HG02571 (cell line): ENCODE measurements at regions not wholly inside any gene's neighbourhood (a gene's known extent, or its start where the extent isn't known, plus 50 kb on each side); places are given as distances from the start of the nearest gene placed in this dataset.

Source experiments
- ATAC-seq: cut with Tn5 transposase; IDR thresholded peaks from one replicate; pipeline ENCODE4 v1.9.1; 2021; ENCODE audit warnings: mild to moderate bottlenecking, moderate library complexity; ENCODE audit not compliant: unreplicated experiment

DNA sequence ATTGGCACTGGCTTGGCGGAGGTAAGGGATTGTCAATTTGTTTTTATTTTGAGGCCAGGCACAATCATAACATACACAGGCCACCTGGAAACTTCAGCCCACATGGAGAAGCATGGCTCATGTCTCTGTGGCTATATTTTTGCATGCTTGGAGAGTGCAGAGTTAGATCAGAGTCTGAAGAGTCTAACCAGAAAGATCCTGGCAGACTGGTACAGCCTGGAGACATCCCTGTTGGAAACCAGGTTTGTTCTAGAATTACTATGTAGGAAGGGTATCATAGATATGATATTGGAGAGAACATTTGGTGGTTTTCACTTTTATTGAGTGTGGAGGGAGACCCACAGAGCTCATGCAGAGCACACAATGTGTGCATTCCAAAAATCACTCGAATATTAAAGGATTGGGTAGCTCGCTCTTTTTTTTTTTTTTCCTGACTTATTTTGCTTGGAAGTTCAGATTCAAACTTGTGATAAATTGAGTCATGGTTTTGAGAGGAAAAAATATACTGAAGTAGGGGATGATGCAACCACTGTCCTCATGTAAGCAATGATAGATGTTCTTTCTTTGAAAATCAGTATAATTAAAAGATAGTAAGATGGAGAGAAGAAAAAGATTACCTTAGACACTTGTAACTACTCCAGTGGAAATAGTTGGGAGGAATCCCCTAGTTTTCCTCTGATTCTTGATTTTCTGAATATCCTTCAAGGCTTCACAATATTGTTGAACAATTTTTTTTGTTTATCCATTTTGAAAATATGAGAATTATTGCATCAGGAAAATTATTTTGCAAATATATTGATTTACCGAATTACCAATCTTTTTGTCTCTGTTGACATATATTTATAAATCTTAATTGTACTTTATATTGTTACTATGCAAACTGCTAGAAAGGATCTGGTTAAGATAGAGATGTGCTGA, 185.7 kb upstream of the ZEB2 start:
- no peak for ATAC-seq

DNA sequence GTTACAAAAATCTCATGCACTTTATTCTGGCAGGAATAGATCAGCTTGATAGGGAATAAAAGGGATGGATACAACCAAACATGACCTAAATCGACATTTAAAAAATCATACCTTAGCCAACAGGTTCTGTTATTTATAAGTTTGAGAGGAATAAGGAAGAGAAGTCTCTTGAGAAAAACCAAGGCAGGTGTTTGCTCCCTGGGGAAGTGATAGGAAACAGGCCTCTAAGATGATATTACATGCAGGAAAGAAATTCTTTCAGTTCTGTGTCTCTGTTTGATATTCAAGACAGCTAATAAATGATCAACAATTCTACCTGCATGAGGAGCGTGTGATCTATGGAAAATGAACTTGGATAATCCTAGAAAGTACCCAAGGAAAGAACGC, 184.8 kb upstream of the ZEB2 start:
- ATAC-seq: no peak

DNA sequence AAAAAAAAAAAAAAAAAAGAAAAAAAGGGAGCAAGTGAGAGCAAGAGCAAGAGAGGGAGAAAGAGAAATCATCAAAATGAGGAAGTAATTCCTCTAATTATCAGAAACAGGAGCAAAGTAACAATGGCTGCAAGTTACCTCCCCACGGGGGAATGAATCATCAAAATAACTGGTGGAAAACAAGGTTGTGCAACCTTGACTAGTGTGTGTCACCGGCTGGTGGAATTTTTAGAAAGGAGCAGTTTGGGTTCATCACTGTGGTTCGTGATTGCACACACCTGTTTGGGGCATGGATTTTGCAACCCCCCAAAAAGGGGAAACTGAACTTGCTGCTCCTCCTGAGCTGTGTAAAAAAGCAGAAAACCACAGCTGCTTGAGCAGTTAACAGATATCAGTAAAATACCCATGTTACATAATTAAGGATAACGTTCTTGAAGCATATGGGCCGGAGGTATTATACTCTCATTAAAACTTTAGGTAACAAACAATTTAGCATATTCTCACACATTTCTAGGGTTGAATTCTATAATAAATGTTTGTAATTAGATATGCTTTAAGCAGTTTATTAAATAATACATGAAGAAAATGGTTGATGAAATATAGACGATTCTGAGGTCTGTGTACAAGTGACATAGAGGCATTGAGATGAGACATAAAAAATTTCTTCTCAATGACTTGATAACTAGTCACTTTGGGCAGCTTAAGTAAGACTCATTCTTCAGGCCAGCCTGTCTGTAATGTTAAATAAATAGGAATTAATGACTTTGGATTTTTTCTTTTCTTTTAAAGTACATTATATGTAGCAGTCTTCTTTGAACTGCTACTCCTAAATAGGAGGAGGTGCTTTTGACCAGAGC, 184.2 kb upstream of the ZEB2 start:
- ATAC-seq: no peak

DNA sequence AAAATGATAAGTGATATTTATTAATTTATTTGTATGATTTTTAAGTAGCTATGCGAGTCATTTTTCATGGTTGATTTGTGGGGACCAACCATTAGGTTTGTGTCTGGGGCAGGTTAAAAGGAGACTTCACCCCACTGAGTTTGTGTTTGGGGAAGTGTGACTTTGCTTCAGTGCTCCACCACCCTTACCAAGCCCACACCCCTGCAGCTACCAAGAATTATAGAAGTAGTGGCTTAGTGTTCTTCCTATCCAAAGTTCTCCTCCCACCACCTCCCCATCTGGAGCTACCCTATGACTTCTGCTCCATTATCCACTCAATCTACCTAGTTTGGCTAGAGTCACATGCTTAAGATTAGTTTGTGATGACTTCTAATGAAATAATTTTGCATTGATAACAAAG, 182.1 kb upstream of the ZEB2 start:
- ATAC-seq: no peak

DNA sequence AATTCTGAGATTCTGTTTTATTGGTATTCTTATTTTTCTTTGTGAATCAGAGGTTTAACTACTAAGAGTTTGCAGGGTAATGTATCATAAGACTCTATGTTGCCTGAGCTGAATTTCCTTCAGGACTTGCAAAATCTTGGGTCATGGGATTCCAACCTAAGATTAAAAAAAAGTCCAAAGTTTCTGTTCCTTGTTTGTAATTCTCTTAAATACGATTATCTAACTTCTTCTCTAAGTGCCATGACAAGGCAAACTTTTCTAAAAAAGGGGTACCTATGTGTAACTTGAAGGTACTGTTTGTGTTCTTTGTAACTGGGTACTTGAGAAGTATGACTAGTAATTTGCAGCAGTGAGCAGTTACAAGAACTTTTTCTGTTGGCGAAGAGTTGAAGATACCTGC, 181.3 kb upstream of the ZEB2 start:
- no peak for ATAC-seq

DNA sequence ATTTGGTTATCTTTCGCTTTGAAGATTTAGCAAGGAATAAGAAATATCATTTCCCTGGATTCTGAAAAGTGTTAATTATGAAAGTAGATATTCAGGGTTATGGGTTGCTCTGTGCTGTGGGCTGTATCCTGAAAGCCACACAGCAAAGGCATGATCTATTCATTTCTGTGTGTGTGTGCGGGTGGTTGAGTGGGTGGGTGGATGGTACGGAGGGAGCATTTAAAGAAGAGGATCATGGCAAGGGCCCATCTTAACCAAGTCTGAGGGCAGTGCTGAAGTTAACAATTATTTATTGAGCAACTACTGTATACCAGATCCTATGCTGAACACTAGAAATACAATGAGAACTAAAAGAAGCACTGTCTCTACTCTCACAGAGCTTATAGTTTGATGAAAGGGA, 178.2 kb upstream of the ZEB2 start:
- ATAC-seq: no peak

DNA sequence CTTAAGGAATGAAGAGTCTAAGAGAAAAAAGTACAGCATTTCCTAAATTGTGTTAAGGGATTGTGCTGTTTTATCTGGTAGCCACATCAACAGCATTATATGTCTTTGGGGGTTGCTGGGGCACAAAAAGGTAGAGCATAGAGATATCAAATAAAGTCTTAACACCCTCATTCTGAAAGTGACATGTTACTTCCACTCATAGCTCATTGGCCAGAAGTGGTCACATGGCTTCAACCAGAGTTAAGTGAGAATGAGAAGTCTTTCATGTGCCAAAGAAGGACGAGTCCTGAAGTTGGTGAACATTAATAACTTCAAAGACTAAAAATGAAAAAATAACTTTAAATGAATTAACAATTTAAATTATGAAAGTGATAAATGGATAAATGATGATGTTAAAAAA, 175.7 kb upstream of the ZEB2 start:
- no peak for ATAC-seq

DNA sequence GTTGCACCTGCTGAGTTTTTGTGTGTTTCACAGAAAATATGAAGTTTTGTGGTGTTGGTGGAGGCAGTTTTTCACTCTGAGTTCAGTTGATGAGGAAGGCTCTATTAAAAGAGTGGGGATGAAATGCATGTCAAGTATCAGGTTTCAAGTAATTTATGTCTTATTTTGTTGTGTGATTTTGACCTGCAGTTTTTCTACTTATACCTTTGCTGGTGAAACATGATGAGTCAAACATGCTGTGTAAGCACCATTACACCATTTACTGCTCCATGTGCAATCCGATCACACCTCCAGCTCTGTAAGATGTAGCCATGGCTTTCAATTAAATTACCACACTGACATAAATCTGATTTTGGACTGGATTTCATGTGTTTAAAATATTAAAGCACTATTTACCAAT, 174.5 kb upstream of the ZEB2 start:
- ATAC-seq: no peak

DNA sequence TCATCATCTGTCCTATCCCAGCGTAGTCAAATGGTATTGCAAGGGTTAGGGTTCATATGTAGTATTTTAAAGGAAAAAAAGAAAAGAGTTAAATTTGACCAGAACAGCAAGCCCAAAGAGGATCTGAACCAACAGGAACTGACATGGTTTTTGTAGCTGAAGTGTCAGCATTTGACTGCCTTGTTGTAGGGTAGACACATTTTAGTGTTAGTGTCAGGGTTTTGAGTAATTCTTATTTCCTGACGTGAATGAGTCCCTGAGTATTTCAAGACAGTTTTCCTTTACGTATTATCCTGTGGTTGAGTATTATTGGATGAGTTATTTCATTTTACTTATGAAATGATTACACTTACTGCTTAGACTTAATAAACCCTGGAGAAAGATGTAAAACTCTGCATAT, 173.3 kb upstream of the ZEB2 start:
- no peak for ATAC-seq

DNA sequence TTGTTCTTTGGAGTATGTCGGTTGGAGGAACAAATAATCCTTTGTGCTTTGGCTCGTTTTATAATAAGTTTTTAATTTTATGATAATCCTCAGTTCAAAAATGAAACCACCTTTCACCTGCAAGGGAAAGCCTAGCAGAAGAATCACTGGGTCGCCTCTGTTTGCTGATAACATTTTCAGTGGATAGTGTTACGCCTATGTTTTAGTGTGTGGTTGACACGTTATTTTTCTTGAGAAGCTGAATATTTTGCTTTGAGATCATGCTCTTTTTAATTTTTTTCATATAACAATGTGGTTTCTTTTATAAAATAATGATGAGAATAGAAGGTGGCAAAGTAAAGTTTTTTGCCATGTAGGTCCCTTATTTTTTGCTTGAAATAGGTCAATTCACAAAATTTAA, 172.7 kb upstream of the ZEB2 start:
- ATAC-seq: no peak

DNA sequence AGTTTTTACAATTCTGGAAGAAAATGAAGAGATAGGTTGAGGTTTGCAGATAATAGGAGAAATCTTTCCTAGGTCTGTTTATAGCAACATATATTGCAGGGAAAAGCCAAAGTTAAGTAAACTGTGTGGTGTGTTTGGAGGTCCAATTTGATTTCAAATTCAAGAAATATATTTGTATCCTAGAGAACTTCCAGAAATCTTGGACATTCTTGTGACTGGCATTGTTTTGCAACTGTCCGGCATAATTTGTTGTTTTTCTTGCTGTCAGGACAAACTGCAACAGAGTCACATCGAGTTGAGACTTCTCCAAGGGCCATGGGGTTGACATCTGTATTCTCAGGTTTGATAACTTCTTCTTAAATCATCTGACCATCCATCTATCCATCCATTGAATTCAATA, 170.9 kb upstream of the ZEB2 start:
- ATAC-seq: no peak

DNA sequence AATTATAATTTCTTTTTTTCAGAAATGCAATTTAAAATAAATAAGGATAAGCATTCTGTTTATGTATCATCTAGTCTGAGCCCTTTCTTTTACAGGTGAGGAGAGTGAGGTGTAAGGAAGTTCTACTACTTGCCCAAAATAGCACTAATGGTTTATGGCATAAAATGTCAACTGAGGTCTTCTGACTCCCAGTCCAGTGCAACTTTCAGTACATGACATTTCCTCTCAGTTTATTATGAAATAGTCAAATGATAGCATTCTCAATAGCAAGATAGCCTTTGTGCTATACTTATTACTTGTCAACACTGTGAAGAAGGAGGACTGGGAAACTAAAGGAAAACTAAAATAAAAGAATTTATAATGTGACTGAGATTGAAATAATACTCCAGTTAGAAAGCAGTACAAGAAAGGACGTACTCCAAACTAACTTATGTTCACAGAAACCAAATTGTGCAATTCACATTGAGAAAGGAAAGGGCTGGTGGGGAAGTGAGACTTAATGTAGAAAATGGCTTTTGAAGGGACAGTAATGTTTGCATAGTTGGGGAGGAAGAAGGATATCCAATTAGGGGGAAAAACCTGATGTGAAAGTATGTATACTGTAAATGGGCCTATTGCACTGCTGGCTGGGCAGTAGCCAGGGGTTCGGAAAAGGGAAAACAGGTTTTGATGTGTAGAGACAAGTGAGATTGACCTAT, 166.7 kb upstream of the ZEB2 start:
- no peak for ATAC-seq

DNA sequence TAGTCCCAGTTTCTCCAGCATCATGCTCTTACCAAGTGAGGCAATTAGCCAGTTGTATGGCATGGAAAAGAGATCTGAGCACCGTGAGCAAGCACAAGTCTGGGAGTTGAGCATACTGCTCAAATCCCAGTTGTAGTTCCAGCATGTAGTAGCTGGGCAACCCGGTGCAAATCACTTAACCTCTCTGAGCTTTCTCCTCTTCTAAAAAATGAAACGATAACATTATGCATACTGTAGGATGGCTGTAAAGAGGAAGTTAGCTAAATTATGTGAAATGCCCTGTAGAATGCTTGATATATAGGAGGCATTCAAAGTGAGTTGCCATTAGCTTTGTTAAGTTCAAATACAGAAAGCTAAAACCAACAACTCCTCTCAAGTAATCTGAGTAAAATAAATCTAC, 164.0 kb upstream of the ZEB2 start:
- ATAC-seq: no peak

DNA sequence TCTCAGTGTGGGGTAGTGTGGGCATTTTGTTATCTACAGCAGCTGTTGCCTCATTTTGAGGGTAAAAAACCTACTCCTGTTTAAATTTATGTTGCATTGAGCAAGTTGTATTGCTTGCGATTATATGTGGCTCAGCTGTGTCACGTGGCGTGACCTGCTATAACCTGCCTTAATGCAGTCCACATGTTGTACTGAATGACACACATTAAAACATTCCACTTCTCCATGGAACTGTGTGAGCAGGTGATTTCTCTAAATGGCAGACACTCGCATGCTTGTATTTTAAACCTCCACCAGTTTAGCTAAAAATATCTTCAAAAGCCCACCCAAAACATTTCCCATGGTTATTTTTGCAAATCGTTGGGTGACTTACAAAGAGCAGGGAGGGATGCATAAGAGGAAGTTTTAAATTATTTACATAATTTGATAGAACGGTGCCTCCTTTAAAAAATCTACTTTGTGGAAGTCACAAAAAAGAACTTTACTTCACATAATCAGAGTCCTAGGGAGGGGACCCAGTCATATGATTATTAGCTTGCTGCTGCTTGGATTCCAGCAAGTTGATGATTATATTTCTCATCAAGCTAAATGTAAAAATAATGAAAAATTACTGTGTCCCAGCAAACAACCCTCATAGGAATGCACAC, 163.3 kb upstream of the ZEB2 start:
- no peak for ATAC-seq

DNA sequence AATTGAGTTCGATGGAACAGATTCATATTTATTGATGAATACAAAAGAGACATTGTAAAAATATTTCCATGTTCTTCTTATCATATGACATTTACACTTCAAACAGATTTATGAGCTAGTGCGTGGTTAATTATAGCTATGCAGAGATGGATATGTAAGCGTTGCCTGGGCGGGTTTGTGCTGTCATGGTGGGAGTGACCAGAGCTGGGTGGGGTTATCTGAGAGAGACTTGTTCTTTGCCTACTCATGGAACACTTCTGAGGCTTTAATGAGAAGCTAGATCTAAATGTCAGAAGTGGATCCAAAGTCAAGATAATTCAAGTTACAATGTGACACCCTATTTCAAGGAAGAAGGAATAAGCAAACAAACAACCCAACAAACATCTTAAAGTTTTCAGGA, 162.3 kb upstream of the ZEB2 start:
- no peak for ATAC-seq

DNA sequence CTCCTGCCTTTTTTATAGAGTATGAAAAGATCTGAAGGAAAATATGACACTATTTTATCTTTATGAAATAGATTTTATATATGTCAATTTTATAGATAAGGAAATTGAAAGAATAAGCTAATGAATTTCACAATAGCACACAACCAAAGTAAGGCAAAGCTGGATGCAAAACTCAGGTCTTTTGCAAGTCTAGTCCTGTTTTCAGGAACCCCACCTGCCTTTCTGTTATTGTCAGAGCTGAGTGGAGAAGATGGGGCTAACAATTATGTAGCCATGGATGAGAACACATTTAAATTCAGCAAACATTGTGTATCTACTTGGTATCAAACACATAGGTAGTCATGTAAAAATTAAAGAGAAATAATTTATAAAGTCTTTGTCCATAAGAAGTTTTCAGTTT, 161.5 kb upstream of the ZEB2 start:
- ATAC-seq: no peak

DNA sequence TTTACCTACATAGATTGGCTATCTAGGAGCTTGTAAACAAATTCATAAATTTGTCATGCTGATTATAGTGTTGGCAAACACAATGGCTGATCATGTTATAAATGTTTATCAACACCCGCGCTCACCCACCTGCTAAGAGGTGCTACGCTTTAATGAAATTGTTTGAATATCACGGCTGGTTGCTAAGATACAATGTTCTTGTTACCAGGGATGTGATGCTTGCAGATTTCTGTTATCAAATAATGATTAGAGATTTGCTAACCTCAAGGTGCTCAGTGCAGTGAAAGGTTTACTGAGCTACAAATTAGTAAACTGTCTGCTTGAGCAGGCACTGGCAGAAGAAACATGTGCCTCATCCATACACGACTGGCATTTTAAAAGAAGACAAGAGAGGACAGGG, 160.0 kb upstream of the ZEB2 start:
- no peak for ATAC-seq

DNA sequence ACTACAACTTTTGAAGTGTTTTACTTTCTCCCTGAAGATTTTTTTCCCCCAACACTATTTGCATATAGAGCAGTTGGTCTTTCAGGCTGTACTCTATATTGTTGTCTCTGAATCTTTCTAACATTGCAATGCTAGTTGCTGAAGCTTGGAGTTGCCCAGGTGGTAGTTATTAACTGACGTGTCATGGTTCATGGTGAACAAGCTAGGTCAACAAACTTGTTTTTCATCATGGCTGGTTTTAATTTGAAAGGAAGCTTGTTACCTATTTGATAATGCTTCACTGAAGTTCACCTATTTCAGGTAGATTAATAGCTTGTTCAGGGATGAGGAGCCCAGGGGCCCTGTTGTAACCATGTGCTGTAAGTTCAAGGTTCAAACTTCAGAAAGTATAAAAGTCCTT, 158.8 kb upstream of the ZEB2 start:
- ATAC-seq: no peak

DNA sequence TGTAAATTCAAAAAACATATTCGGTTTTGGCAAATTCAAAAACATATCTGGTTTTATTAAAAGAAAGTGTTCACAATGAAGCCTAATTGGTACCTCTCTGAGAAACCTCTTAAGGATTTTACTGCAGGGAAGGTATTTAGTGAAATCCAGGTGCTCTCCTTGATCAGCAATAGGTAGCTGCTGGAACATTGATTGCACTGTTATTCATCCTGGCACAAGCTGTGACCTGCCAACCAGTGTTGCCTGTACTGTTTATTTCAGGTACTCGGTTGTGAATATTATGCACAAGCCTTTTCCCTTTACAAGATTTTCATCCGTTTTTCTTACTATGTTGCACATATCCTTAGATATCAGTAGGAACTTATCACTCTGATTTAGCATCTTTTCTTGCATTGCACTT, 155.8 kb upstream of the ZEB2 start:
- ATAC-seq: no peak

DNA sequence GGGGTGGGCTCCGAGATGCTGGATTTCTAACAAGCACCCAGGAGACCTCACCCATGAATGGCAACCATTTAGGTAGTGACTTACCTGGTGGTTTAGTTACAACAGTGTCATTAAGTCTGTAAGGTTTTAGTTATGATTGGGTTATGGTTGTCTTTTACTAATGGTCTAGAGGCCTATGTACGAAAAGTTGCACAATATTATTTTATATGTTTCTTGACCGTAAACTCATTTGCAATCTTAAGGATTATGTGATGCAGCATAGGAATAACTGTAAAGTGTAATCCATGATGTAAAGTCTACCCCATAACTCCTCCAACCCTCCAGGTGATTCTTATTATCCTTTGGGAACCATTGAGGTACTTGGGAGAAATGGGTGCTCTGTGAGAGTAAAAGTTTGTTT, 155.4 kb upstream of the ZEB2 start:
- no peak for ATAC-seq

DNA sequence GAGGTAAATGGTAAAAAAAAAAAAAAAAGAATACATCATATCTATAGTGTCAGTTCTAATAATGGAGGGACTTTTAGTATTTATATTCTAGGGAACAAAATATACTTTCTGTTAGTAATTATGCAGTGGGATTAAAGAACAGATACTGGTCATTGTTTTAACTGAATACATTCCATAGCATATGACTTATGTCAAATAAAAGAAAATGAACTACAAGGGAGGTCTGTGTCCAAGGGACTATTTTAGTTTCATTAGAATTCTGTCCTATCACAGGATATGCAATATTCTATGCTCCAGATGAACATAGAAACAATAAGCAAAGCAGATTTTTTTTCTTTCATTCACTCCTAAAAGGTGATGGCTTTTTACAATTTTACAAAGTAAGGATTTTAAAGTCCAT, 154.2 kb upstream of the ZEB2 start:
- ATAC-seq: no peak
